Endodermal cell (in vitro differentiated cells): ENCODE measurements at regions not wholly inside any gene's neighbourhood (a gene's known extent, or its start where the extent isn't known, plus 50 kb on each side); places are given as distances from the start of the nearest gene placed in this dataset.

Source experiments
- DNase-seq: peaks from one replicate; pipeline ENCODE4 v3.0.0-alpha.2; 2017
- H3K27ac ChIP-seq: 2 replicates; pipeline ENCODE4 v1.5.1; 2013; ENCODE audit warnings: mild to moderate bottlenecking, low read depth, low read length, moderate library complexity
- H3K27me3 ChIP-seq: 2 replicates; pipeline ENCODE4 v1.6.1; 2013; ENCODE audit warnings: mild to moderate bottlenecking, low read length, moderate library complexity; ENCODE audit not compliant: insufficient read depth, control insufficient read depth, poor library complexity, severe bottlenecking
- H3K36me3 ChIP-seq: 2 replicates; pipeline ENCODE4 v1.7.0; 2013; ENCODE audit warnings: mild to moderate bottlenecking, low read length, moderate library complexity; ENCODE audit not compliant: control insufficient read depth, insufficient read depth
- H3K4me1 ChIP-seq: one replicate; pipeline ENCODE4 v1.7.0; 2013; ENCODE audit warnings: low read length; ENCODE audit not compliant: control insufficient read depth, insufficient read depth
- H3K4me3 ChIP-seq: 2 replicates; pipeline ENCODE4 v1.5.1; 2013; ENCODE audit warnings: mild to moderate bottlenecking, low read length, moderate library complexity
- H3K9ac ChIP-seq: 2 replicates; pipeline ENCODE4 v1.6.1; 2013; ENCODE audit warnings: mild to moderate bottlenecking, low read length, moderate library complexity; ENCODE audit not compliant: poor library complexity, severe bottlenecking; ENCODE audit errors: extremely low read depth
- H3K9me3 ChIP-seq: 2 replicates; pipeline ENCODE4 v1.6.1; 2013; ENCODE audit warnings: mild to moderate bottlenecking, low read length, moderate library complexity; ENCODE audit not compliant: control insufficient read depth
- H3K27ac Mint-ChIP-seq: 2 replicates; pipeline ENCODE4 v1.8.0; 2020; ENCODE audit warnings: mixed read lengths
- H3K27me3 Mint-ChIP-seq: 2 replicates; pipeline ENCODE4 v1.8.0; 2021; ENCODE audit warnings: mild to moderate bottlenecking, mixed read lengths; ENCODE audit not compliant: insufficient read depth
- H3K36me3 Mint-ChIP-seq: 2 replicates; pipeline ENCODE4 v1.8.0; 2020; ENCODE audit warnings: low read depth, mixed read lengths
- H3K4me1 Mint-ChIP-seq: 2 replicates; pipeline ENCODE4 v1.8.0; 2020; ENCODE audit warnings: mixed read lengths
- H3K4me3 Mint-ChIP-seq: 2 replicates; pipeline ENCODE4 v1.8.0; 2020; ENCODE audit warnings: mild to moderate bottlenecking, moderate library complexity, mixed read lengths
- H3K9me3 Mint-ChIP-seq: 2 replicates; pipeline ENCODE4 v1.8.0; 2020; ENCODE audit warnings: mild to moderate bottlenecking, mixed read lengths
- WGBS, 2 experiments: methylation state at CpG; one replicate each; pipeline versions ENCODE4 v1.1.5 to v1.1.7; 2013; ENCODE audit warnings: missing lambda C conversion rate in 2 of 2, mixed read lengths in 1 of 2; ENCODE audit not compliant: insufficient coverage in 1 of 2, insufficient read length in 1 of 2; 5-methylcytosine and 5-hydroxymethylcytosine counted together
- TF ChIP-seq, protein P1 (sequence below): fragments of 200-600 bp; sonication (generic); conservative IDR thresholded peaks from 2 replicates; pipeline ENCODE4 v1.5.0; 2021; ENCODE audit warnings: antibody characterized with exemption, mild to moderate bottlenecking

DNA sequence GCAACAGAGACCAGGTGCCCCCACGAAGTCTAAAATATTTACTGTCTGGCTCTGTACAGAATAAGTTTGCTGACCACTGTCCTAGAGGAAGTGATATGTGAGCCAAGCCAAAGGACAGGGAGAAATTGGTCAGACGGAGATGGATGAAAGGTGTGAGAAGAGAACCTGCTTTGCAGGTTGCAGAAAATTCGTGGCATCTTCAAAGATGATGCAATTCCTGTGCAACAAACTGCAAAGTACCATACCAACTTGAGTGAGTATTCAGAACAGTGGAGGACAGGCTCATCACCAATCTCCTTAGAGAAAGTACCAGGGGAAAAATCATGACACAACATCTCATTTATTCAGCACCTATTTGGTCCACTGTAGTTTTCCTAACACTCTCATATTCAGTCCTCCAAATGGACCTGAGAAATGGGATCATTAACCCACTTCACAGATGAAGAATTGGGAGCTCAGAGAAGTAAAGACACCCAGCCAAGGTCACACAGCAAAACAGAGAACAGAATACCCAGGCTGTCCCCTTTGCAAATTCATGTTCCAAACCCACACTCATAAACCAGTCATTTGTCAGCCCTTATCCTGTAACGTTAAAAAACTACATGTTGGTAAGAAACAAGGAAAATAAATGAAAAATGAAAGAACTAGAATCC lies 536.8 kb downstream of the MIAT start:
- DNase-seq: no peak
- 84 to 90% methylated on average over 3 to 4 of the region's 4 CpGs for WGBS, 2 experiments
- Histone ChIP-seq H3K36me3 (no peaks in the 10 kb centered on the region), H3K4me3 (no peak overlapping the region), H3K9me3 (peaks cover 20% of the 10 kb centered on the region), H3K4me1 (peaks cover 4% of the 10 kb centered on the region), H3K9ac (no peak overlapping the region), H3K27ac (no peak overlapping the region), H3K27me3 (peaks cover 72% of the 10 kb centered on the region)
- Mint-ChIP-seq H3K27ac (no peak overlapping the region), H3K4me3 (no peak overlapping the region), H3K9me3 (peaks cover 22% of the 10 kb centered on the region), H3K36me3 (no peaks in the 10 kb centered on the region), H3K4me1 (no peaks in the 10 kb centered on the region), H3K27me3 (peaks cover 97% of the 10 kb centered on the region)
- TF ChIP-seq, protein P1, sequence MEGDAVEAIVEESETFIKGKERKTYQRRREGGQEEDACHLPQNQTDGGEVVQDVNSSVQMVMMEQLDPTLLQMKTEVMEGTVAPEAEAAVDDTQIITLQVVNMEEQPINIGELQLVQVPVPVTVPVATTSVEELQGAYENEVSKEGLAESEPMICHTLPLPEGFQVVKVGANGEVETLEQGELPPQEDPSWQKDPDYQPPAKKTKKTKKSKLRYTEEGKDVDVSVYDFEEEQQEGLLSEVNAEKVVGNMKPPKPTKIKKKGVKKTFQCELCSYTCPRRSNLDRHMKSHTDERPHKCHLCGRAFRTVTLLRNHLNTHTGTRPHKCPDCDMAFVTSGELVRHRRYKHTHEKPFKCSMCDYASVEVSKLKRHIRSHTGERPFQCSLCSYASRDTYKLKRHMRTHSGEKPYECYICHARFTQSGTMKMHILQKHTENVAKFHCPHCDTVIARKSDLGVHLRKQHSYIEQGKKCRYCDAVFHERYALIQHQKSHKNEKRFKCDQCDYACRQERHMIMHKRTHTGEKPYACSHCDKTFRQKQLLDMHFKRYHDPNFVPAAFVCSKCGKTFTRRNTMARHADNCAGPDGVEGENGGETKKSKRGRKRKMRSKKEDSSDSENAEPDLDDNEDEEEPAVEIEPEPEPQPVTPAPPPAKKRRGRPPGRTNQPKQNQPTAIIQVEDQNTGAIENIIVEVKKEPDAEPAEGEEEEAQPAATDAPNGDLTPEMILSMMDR: no peak

DNA sequence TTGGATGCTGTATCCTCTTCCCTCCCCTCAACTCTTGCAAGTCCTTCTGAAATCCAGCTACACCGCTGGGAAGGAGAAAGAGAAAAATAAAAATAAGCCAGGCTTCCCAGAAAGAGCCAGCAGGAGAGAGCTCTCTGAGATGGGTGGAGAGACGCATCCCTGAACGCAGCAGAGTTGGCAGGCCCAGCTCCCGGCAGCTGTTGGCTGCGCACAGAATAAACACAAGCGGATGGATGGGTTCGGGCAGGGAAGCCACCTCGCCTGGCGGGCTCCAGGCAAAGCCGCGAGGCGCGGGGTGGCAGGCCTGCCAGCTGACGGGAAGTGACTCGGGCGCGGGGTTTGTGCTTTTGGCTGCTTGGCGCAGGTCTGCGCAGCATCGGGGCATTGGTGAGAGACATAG lies 537.7 kb downstream of the MIAT start:
- Histone ChIP-seq H3K27me3 (peaks cover 64% of the 10 kb centered on the region), H3K9me3 (peaks cover 20% of the 10 kb centered on the region), H3K4me3 (no peak overlapping the region), H3K4me1 (peaks cover 4% of the 10 kb centered on the region), H3K27ac (no peak overlapping the region), H3K36me3 (no peaks in the 10 kb centered on the region), H3K9ac (no peak overlapping the region)
- TF ChIP-seq, protein P1: no peak
- no peak for DNase-seq
- H3K27ac Mint-ChIP-seq: no peak overlapping the region
- peaks cover 97% of the 10 kb centered on the region for H3K27me3 Mint-ChIP-seq
- H3K36me3 Mint-ChIP-seq: no peaks in the 10 kb centered on the region
- H3K4me3 Mint-ChIP-seq: no peak overlapping the region
- peaks cover 21% of the 10 kb centered on the region for H3K9me3 Mint-ChIP-seq
- 93 to 99% methylated on average over 12 to 20 of the region's 20 CpGs for WGBS, 2 experiments
- no peaks in the 10 kb centered on the region for H3K4me1 Mint-ChIP-seq

DNA sequence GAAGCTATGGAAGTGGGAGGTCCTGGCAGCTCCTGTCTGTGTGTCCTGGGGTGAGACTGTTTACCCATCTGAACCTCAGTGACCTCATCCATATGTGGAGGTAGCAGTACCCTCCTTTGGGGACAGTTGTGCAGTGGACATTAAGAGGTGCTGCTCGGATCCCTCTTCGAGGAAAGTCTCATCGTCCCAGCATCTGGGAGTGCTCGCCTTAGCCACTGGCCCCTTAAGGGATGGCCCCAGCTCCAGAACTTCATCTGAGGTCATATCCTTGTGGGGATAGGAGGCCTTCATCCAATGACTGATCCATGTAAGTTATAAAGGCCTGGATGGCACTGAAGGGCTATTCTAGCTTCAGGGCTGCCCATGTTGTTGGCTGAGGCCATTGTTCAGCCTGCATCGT lies 538.1 kb downstream of the MIAT start:
- H3K4me3 Mint-ChIP-seq: no peak overlapping the region
- H3K27ac Mint-ChIP-seq: no peak overlapping the region
- peaks cover 97% of the 10 kb centered on the region for H3K27me3 Mint-ChIP-seq
- peaks cover 17% of the 10 kb centered on the region for H3K9me3 Mint-ChIP-seq
- no peaks in the 10 kb centered on the region for H3K36me3 Mint-ChIP-seq
- TF ChIP-seq, protein P1: no peak
- Histone ChIP-seq H3K9ac (no peak overlapping the region), H3K4me3 (no peak overlapping the region), H3K36me3 (no peaks in the 10 kb centered on the region), H3K9me3 (peaks cover 20% of the 10 kb centered on the region), H3K27me3 (peaks cover 60% of the 10 kb centered on the region), H3K4me1 (peaks cover 4% of the 10 kb centered on the region), H3K27ac (no peak overlapping the region)
- WGBS, 2 experiments: 91 to 98% methylated on average over 5 of the region's 5 CpGs
- H3K4me1 Mint-ChIP-seq: no peaks in the 10 kb centered on the region
- no peak for DNase-seq
